Testis (tissue), 2 donors: ENCODE measurements at regions not wholly inside any gene's neighbourhood (a gene's known extent, or its start where the extent isn't known, plus 50 kb on each side); places are given as distances from the start of the nearest gene placed in this dataset.

Experiments used
- POLR2A ChIP-seq: fragments of 450-650 bp; IDR thresholded peaks from one replicate; pipeline ENCODE4 v1.6.1; 2017; ENCODE audit warnings: antibody characterized with exemption, mild to moderate bottlenecking, moderate library complexity
- TF ChIP-seq, protein P1 (sequence below), 3 experiments: fragments of 450-650 bp in 2 of 3; fragments of 200-600 bp in 1 of 3; sonication (generic) in 1 of 3; IDR thresholded peaks; one replicate each; pipeline ENCODE4 v1.5.1; 2016 to 2019; ENCODE audit warnings: antibody characterized with exemption in 3 of 3, mild to moderate bottlenecking in 2 of 3, moderate library complexity in 1 of 3

DNA sequence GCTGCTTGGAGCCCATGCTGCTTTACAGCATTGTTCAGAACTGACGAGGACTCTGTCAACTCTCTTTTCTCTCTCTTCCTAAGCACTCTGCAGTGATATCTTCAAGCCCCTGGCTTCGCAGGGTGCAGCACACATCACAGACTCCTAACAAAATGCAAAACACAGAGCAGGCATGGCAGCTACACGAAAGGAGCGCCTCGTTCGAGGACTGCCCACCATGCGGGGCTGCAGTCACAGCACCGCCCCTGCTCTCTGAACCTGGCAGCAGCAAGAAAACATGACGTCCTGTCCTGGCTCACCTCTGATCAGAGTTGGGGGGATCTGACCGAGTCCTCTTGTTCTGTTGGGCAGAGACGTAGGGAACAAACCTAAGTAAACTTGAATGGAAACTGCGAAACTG is 281.7 kb downstream of the CDH26 start:
- TF ChIP-seq, protein P1, sequence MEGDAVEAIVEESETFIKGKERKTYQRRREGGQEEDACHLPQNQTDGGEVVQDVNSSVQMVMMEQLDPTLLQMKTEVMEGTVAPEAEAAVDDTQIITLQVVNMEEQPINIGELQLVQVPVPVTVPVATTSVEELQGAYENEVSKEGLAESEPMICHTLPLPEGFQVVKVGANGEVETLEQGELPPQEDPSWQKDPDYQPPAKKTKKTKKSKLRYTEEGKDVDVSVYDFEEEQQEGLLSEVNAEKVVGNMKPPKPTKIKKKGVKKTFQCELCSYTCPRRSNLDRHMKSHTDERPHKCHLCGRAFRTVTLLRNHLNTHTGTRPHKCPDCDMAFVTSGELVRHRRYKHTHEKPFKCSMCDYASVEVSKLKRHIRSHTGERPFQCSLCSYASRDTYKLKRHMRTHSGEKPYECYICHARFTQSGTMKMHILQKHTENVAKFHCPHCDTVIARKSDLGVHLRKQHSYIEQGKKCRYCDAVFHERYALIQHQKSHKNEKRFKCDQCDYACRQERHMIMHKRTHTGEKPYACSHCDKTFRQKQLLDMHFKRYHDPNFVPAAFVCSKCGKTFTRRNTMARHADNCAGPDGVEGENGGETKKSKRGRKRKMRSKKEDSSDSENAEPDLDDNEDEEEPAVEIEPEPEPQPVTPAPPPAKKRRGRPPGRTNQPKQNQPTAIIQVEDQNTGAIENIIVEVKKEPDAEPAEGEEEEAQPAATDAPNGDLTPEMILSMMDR (IDR thresholded peaks at IDR 0.05), result no peak
- no peak for TF ChIP-seq POLR2A
